OCI-LY3 (cell line): ENCODE measurements at regions not wholly inside any gene's neighbourhood (a gene's known extent, or its start where the extent isn't known, plus 50 kb on each side); places are given as distances from the start of the nearest gene placed in this dataset.

Source experiments
- EZH2phosphoT487 ChIP-seq: fragments of 200-600 bp; shearing (Covaris generic); IDR thresholded peaks from 2 replicates; pipeline ENCODE4 v1.6.1; 2018; ENCODE audit warnings: antibody characterized with exemption, mixed run types, low read depth
- TF ChIP-seq, protein P1 (sequence below): fragments of 200-600, 300-600 bp; sonication (generic); IDR thresholded peaks from 2 replicates; pipeline ENCODE4 v1.5.1; 2014; ENCODE audit warnings: antibody characterized with exemption, low read length, low read depth

- TF ChIP-seq, protein P1, sequence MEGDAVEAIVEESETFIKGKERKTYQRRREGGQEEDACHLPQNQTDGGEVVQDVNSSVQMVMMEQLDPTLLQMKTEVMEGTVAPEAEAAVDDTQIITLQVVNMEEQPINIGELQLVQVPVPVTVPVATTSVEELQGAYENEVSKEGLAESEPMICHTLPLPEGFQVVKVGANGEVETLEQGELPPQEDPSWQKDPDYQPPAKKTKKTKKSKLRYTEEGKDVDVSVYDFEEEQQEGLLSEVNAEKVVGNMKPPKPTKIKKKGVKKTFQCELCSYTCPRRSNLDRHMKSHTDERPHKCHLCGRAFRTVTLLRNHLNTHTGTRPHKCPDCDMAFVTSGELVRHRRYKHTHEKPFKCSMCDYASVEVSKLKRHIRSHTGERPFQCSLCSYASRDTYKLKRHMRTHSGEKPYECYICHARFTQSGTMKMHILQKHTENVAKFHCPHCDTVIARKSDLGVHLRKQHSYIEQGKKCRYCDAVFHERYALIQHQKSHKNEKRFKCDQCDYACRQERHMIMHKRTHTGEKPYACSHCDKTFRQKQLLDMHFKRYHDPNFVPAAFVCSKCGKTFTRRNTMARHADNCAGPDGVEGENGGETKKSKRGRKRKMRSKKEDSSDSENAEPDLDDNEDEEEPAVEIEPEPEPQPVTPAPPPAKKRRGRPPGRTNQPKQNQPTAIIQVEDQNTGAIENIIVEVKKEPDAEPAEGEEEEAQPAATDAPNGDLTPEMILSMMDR = no peak
- no peak for TF ChIP-seq EZH2phosphoT487
Measured at GRCh38 chr12:63403256-63403655, 252.3 kb upstream of the AVPR1A start.
